GM12878 (cell line): ENCODE measurements at regions not wholly inside any gene's neighbourhood (a gene's known extent, or its start where the extent isn't known, plus 50 kb on each side); places are given as distances from the start of the nearest gene placed in this dataset.

Experiments
- ATAC-seq: fragments of 200-7000 bp; cut with Tn5 transposase; 3 replicates; pipeline ENCODE4 v1.9.1; 2020; ENCODE audit warnings: mild to moderate bottlenecking, moderate library complexity
- BruUV-seq: library from RNA; stranded (reverse); fragments of 400-500 nt; replicated peaks from 2 replicates; lab custom pipeline; 2021; lab: Mats Ljungman, UMichigan
- CTCF ChIA-PET: fragments of 300-600 bp; sonication (Branson Sonifier 250); formaldehyde crosslinking; extraction: SDS; loops from one replicate; lab custom pipeline; 2021; ENCODE audit warnings: inconsistent platforms; lab: Yijun Ruan, JAX
- POLR2A ChIA-PET: fragments of 350-600 bp; formaldehyde crosslinking; extraction: SDS; loops from one replicate; lab custom pipeline; 2021; ENCODE audit warnings: inconsistent platforms; lab: Charles Lee
- RAD21 ChIA-PET: fragments of 300-600 bp; sonication (Branson Sonifier 250); formaldehyde crosslinking; loops from one replicate; lab custom pipeline; 2023; ENCODE audit warnings: antibody characterized with exemption; ENCODE audit not compliant: unreplicated experiment; lab: Charles Lee
- SMC1A ChIA-PET: fragments of 300-600 bp; sonication (Branson Sonifier 250); formaldehyde crosslinking; loops from one replicate; lab custom pipeline; 2023; ENCODE audit not compliant: unreplicated experiment, uncharacterized antibody; lab: Charles Lee
- DNase-seq: peaks from one replicate; pipeline ENCODE4 v3.0.0-alpha.2; 2011; ENCODE audit warnings: low read depth, low spot score
- FAIRE-seq: peaks from 3 replicates; lab custom pipeline; 2011; peaks lifted over from hg19 to GRCh38; lab: Jason Lieb, UNC
- H2AFZ ChIP-seq: 2 replicates; pipeline ENCODE4 v1.6.0; 2011; ENCODE audit warnings: low read depth, low read length, control low read depth; ENCODE audit not compliant: control insufficient read depth
- H3K27ac ChIP-seq: 2 replicates; pipeline ENCODE4 v1.5.1; 2011; ENCODE audit warnings: control low read depth; ENCODE audit not compliant: control insufficient read depth, insufficient read depth
- H3K27me3 ChIP-seq, 2 experiments: replicated peaks in 1 of 2; 2 replicates each; pipeline versions ENCODE4 v1.6.0 to v1.6.1; 2011; ENCODE audit warnings: low read length in 1 of 2; ENCODE audit not compliant: control insufficient read depth in 2 of 2, insufficient read depth in 2 of 2
- H3K36me3 ChIP-seq, 2 experiments: 2 replicates each; pipeline ENCODE4 v1.5.1; 2011; ENCODE audit warnings: low read length in 1 of 2; ENCODE audit not compliant: control insufficient read depth in 2 of 2, insufficient read depth in 2 of 2
- H3K4me1 ChIP-seq: 2 replicates; pipeline ENCODE4 v1.6.1; 2011; ENCODE audit warnings: mild to moderate bottlenecking, low read length, moderate library complexity, mixed read lengths; ENCODE audit not compliant: control insufficient read depth, insufficient read depth
- H3K4me2 ChIP-seq: 2 replicates; pipeline ENCODE4 v1.6.0; 2011; ENCODE audit warnings: control low read depth; ENCODE audit not compliant: control insufficient read depth, insufficient read depth
- H3K4me3 ChIP-seq: fragments of 200-600 bp; sonication (generic); 2 replicates; pipeline ENCODE4 v1.5.1; 2016
- H3K79me2 ChIP-seq: 2 replicates; pipeline ENCODE4 v1.6.0; 2011; ENCODE audit warnings: low read length; ENCODE audit not compliant: control insufficient read depth, insufficient read depth
- H3K9ac ChIP-seq: 2 replicates; pipeline ENCODE4 v1.8.0; 2011; ENCODE audit warnings: low read length, control low read depth, mixed read lengths; ENCODE audit not compliant: control insufficient read depth, insufficient read depth
- H3K9me3 ChIP-seq: replicated peaks from 3 replicates; pipeline ENCODE4 v1.5.1; 2011; ENCODE audit warnings: mild to moderate bottlenecking, low read length; ENCODE audit not compliant: control insufficient read depth, insufficient read depth
- H4K20me1 ChIP-seq: 2 replicates; pipeline ENCODE4 v1.6.0; 2011; ENCODE audit not compliant: control insufficient read depth, insufficient read depth
- ATF3 ChIP-seq: IDR thresholded peaks from 2 replicates; pipeline ENCODE4 v1.6.1; 2011; ENCODE audit warnings: low read depth, mild to moderate bottlenecking, low read length, moderate library complexity, borderline replicate concordance; ENCODE audit errors: extremely low read depth
- BHLHE40 ChIP-seq, 2 experiments: fragments of 450-650 bp in 1 of 2; IDR thresholded peaks; 2 replicates each; pipeline ENCODE4 v1.6.1; 2011 to 2017; ENCODE audit warnings: low read depth in 2 of 2, borderline replicate concordance in 1 of 2, improper control_type of control experiment in 1 of 2, low read length in 1 of 2, mild to moderate bottlenecking in 1 of 2
- CHD1 ChIP-seq: IDR thresholded peaks from 2 replicates; pipeline ENCODE4 v1.6.1; 2012; ENCODE audit warnings: low read depth, low read length, improper control_type of control experiment
- FOS ChIP-seq: IDR thresholded peaks from 3 replicates; pipeline ENCODE4 v1.6.1; 2011; ENCODE audit warnings: borderline replicate concordance; ENCODE audit not compliant: insufficient read length; ENCODE audit errors: extremely low read depth
- GATAD2B ChIP-seq: fragments of 450-650 bp; conservative IDR thresholded peaks from 2 replicates; pipeline ENCODE4 v1.6.1; 2017; ENCODE audit warnings: low read depth, mild to moderate bottlenecking, moderate library complexity
- NFIC ChIP-seq: IDR thresholded peaks from 2 replicates; pipeline ENCODE4 v1.6.1; 2012; ENCODE audit warnings: low read depth, mild to moderate bottlenecking, inconsistent platforms, low read length, moderate library complexity
- PBX3 ChIP-seq: IDR thresholded peaks from 2 replicates; pipeline ENCODE4 v1.6.1; 2011; ENCODE audit warnings: mild to moderate bottlenecking, low read depth, low read length, moderate library complexity; ENCODE audit not compliant: insufficient replicate concordance
- RBBP5 ChIP-seq: fragments of 200-600 bp; sonication (generic); conservative IDR thresholded peaks from 2 replicates; pipeline ENCODE4 v1.6.1; 2016
- WRNIP1 ChIP-seq: IDR thresholded peaks from 2 replicates; pipeline ENCODE4 v1.6.1; 2011; ENCODE audit warnings: low read depth, low read length, improper control_type of control experiment, borderline replicate concordance
- ZBTB33 ChIP-seq: fragments of 450-650 bp; IDR thresholded peaks from 2 replicates; pipeline ENCODE4 v1.6.1; 2017; ENCODE audit warnings: mild to moderate bottlenecking
- ZBTB4 ChIP-seq: fragments of 450-650 bp; formaldehyde crosslinking; IDR thresholded peaks from 2 replicates; pipeline ENCODE4 v1.4.0; 2022; ENCODE audit warnings: mild to moderate bottlenecking, moderate library complexity
- WGBS: methylation state at CpG from one replicate; pipeline ENCODE4 v1.1.6; 2016; ENCODE audit warnings: low lambda C conversion rate; ENCODE audit not compliant: insufficient replicate concordance, insufficient coverage; ENCODE audit errors: missing lambda C conversion rate; 5-methylcytosine and 5-hydroxymethylcytosine counted together
- in situ Hi-C: fragments of 300-500 bp; cut with MboI; formaldehyde crosslinking; loops from 9 replicates; pipeline ENCODE4 v1.14.3; 2018; ENCODE audit warnings: mixed read lengths
- intact Hi-C: fragments of 100-400 bp; cut with micrococcal nuclease; formaldehyde crosslinking; loops from one replicate; pipeline ENCODE4 v1.14.2; 2022; ENCODE audit not compliant: unreplicated experiment

GRCh38 chr20:12317433-12317832 lies 399.7 kb downstream of the BTBD3 start:
- FAIRE-seq: no peak
- POLR2A ChIA-PET: no interaction called here
- RAD21 ChIA-PET: no interaction called here
- Histone ChIP-seq H3K9ac (no peak overlapping the region), H3K27me3 (no peaks in the 10 kb centered on the region), H3K4me3 (no peak overlapping the region), H3K27ac (no peak overlapping the region), H4K20me1 (no peaks in the 10 kb centered on the region), H3K36me3 (no peaks in the 10 kb centered on the region), H3K9me3 (no peaks in the 10 kb centered on the region), H2AFZ (no peak overlapping the region), H3K79me2 (no peaks in the 10 kb centered on the region), H3K4me2 (no peak overlapping the region), H3K4me1 (no peaks in the 10 kb centered on the region)
- 0% methylated on average over 2 of the region's 2 CpGs for WGBS
- intact Hi-C loops: no loop called here
- ATAC-seq: no peak
- SMC1A ChIA-PET: no interaction called here
- BruUV-seq: no TSS peak
- CTCF ChIA-PET: no interaction called here
- TF ChIP-seq CHD1 (no peak), ZBTB4 (CRISPR knock-in tag) (no peak), GATAD2B (no peak), RBBP5 (no peak), PBX3 (no peak), NFIC (no peak), FOS (no peak), ZBTB33 (no peak), ATF3 (no peak), BHLHE40 (IDR thresholded peaks at IDR 0.05; ENCODE audit: borderline replicate concordance in 1 of 2, low read depth in 2 of 2, low read length in 1 of 2) (no peak), WRNIP1 (no peak)
- in situ Hi-C loops: no loop called here
- DNase-seq: no peak
